M059J (cell line): ENCODE measurements at regions not wholly inside any gene's neighbourhood (a gene's known extent, or its start where the extent isn't known, plus 50 kb on each side); places are given as distances from the start of the nearest gene placed in this dataset.
"Not testable (repeated sequence)": the region's sequence is repeated elsewhere in the genome, so short reads cannot be mapped to it uniquely, and the experiment has no call there.

Experiments used
- DNase-seq: peaks from one replicate; pipeline ENCODE4 v3.0.0-alpha.2; 2012; ENCODE audit warnings: low read depth

GRCh38 chr3:18625085-18625484 lies 199.9 kb upstream of the SATB1 start:
- no peak for DNase-seq

GRCh38 chr3:18623220-18623619 lies 198.1 kb upstream of the SATB1 start:
- no peak for DNase-seq

- DNase-seq: no peak
These were observed 193.6 kb upstream of the SATB1 start for GRCh38 chr3:18618723-18619122.

- no peak for DNase-seq
These were observed 186.9 kb upstream of the SATB1 start for GRCh38 chr3:18611991-18612390.

GRCh38 chr3:18609187-18609586 lies 184.0 kb upstream of the SATB1 start:
- DNase-seq: no peak

GRCh38 chr3:18597919-18598318 lies 172.8 kb upstream of the SATB1 start:
- DNase-seq: no peak

GRCh38 chr3:18593231-18593630 lies 168.1 kb upstream of the SATB1 start:
- no peak for DNase-seq

GRCh38 chr3:18591120-18591519 lies 166.0 kb upstream of the SATB1 start:
- no peak for DNase-seq

GRCh38 chr3:18586076-18586475 lies 160.9 kb upstream of the SATB1 start:
- peak; percentile 42 for DNase-seq

- no peak for DNase-seq
These were observed 160.1 kb upstream of the SATB1 start for GRCh38 chr3:18585004-18585968.

- DNase-seq: no peak
These were observed 155.1 kb upstream of the SATB1 start for GRCh38 chr3:18580268-18580667.

- no peak for DNase-seq
These were observed 154.5 kb upstream of the SATB1 start for GRCh38 chr3:18579661-18580060.

GRCh38 chr3:18575573-18575972 lies 150.4 kb upstream of the SATB1 start:
- DNase-seq: peak; percentile 51

GRCh38 chr3:18572809-18573208 lies 147.7 kb upstream of the SATB1 start:
- DNase-seq: peak; percentile 16

- DNase-seq: no peak
These were observed 142.2 kb upstream of the SATB1 start for GRCh38 chr3:18567293-18567692.

GRCh38 chr3:18562364-18563154 lies 137.4 kb upstream of the SATB1 start:
- DNase-seq: no peak

GRCh38 chr3:18559331-18559842 lies 134.2 kb upstream of the SATB1 start:
- peak; percentile 29 for DNase-seq

- no peak for DNase-seq
These were observed 133.4 kb upstream of the SATB1 start for GRCh38 chr3:18558507-18558906.

GRCh38 chr3:18557216-18557615 lies 132.1 kb upstream of the SATB1 start:
- no peak for DNase-seq

- DNase-seq: peak; percentile 70
These were observed 131.5 kb upstream of the SATB1 start for GRCh38 chr3:18556503-18557135.

GRCh38 chr3:18556001-18556408 lies 130.9 kb upstream of the SATB1 start:
- peak; percentile 73 for DNase-seq

GRCh38 chr3:18552579-18553105 lies 127.5 kb upstream of the SATB1 start:
- DNase-seq: not testable (repeated sequence)
